HG02870 (cell line): ENCODE measurements at regions not wholly inside any gene's neighbourhood (a gene's known extent, or its start where the extent isn't known, plus 50 kb on each side); places are given as distances from the start of the nearest gene placed in this dataset.
"Not testable (repeated sequence)": the region's sequence is repeated elsewhere in the genome, so short reads cannot be mapped to it uniquely, and the experiment has no call there.

Experiments used
- ATAC-seq: cut with Tn5 transposase; IDR thresholded peaks from one replicate; pipeline ENCODE4 v1.9.1; 2021; ENCODE audit warnings: mild to moderate bottlenecking, moderate library complexity; ENCODE audit not compliant: unreplicated experiment

- no peak for ATAC-seq
Measured at GRCh38 chr6:26173836-26174145, 86.6 kb downstream of the HFE start.

DNA sequence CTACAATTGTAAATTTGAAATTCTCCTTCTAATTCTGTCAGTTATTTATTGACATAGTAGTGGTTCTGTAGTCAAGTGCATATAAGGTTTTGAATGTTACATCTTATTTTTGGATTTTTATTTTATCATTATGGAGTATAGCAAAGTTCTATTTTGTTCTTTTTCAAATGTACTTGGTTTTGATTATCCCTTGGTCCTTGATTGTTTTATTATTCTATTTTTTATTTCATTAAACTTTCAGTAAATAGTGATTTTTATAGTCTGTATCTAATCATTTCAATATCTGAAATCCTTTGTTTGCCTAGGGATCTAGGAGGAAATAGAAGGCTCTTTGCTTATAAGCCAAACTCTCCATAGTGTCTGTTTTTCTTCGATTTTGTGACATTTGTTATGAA lies 87.8 kb downstream of the HFE start:
- no peak for ATAC-seq

- ATAC-seq: no peak
Measured at GRCh38 chr6:26175428-26176181, 88.4 kb downstream of the HFE start.

GRCh38 chr6:26179675-26180074 lies 92.4 kb downstream of the HFE start:
- ATAC-seq: no peak

DNA sequence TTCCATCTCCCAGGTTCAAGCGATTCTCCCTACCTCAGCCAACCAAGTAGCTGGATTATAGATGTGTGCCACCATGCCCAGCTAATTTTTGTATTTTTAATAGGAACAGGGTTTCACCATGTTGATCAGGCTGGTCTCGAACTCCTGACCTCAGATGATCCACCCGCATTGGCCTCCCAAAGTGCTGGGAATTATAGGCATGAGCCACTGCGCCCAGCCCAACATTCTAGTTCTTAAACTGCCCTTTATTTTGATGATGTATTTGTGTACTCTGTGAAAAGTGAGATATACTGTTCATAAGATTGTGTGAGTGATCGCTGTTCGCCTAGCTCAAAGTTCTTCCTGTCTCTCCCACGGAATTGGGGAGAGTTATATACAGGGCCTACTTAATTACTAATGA lies 93.1 kb downstream of the HFE start:
- ATAC-seq: no peak

DNA sequence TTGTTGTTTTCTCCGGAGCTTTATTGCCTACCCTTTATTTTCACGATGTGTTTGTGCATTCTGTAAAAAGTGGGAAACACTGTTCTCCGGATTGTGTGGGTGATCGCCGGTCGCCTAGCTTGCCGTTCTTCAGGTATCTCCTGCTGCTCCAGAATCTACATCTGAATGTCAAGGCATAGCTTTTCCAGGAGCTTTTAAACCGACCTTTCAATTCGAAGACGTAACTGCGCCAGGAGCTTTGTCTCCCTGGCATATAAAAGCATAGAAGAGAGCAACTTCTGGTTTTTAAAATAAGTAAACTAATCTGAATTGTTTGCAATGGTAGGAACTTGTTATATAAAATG lies 96.0 kb downstream of the HFE start:
- ATAC-seq: no peak

- peak; percentile 52 for ATAC-seq
Measured at GRCh38 chr6:26183581-26184366, 96.5 kb downstream of the HFE start.

- no peak for ATAC-seq
Measured at GRCh38 chr6:26184367-26184891, 97.2 kb downstream of the HFE start.

DNA sequence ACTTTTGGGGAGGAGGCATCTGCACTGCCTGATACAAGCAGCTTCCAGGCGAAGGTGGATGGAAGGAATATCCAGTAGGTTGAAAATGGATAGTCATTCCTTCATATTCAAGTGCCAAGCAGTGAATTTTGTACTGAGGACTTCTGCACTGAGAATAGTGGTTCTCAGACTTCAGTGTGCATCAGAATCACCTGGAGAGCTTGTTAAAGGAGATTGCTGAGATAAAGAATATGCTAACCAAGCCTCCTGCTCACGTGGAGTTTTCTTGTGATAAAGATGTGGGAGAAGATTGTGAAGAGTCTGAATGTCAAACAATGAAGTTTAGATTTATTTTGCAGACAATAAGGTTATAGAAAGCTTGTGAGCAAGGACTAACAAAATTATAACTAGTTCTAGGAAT lies 97.8 kb downstream of the HFE start:
- ATAC-seq: no peak

GRCh38 chr6:26185802-26186201 lies 98.6 kb downstream of the HFE start:
- no peak for ATAC-seq

DNA sequence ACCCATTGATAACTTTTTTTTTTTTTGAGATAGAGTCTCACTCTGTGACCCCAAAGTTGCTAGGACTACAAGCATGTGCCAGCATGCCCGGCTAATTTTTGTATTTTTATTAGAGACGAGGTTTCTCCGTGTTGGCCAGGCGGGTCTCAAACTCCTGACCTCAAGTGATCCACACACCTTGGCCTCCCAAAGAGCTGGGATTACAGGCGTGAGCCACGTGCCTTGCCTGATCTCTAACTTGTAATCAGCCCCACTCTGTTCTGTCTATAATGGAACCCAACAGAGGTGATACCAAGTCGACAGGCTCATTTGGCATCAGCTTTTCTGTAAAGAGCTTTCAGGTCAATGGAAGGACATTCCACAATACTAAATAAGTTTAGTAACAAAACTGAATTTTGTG lies 99.4 kb downstream of the HFE start:
- no peak for ATAC-seq

DNA sequence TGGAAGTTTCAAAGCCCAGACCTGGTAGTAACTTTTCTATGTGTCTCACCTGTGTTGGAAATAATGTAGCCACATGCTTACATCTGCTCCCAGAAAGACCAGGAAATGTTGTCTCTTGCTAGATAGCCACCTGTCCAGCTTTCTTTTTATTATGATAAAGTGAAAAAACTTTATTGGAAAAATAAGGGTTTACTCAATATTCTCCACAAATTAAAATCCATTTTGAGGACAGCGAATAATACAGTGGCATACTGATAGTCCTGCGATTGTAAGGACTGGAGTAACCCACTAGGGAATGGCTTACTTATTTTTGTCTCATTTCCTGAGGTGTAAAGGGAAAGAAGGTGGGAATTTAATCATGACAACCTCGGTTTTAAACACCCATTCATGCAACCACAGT lies 100.1 kb downstream of the HFE start:
- no peak for ATAC-seq

DNA sequence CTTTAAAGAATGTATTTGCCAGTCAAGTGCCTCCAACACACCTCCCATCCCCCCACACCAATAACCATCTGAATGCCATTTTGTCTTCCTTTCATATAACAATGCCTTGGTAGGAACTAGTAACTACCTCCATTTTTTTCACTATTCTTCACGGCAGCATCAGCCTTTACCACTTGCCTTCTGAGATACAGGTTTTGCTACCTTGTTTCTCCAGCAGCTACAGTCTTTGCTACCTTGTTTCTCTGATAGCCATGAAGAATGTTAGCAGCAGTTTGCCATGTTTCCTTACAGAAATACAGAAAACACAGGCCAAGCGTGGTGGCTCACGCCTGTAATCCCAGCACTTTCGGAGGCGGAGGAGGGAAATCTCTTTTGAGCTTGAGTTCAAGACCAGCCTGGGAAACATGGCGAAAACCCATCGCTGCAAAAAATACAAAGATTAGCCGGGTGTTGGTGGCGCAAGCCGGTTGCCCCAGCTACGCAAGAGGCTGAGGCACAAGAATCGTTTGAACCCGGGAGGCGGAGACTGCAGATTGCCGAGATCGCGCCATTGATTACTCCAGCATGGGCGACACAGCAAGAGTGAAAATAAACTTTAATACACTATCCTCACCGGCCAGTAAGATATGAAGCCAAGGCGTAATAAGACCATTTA lies 100.9 kb downstream of the HFE start:
- no peak for ATAC-seq

DNA sequence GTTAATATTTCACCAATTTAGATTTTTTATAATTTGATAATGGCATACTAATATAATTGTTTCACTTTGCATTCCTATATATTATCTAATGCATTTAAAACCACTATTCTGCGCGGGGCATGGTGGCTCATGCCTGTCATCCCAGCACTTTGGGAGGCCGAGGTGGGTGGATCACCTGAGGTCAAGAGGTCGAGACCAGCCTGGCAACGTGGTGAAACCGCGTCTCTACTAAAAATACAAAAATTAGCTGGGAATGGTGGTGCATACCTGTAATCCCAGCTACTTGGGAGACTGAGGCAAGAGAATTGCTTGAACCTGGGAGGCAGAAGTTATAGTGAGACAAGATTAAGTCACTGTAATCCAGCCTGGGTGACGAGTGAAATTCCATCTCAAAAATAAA lies 104.3 kb downstream of the HFE start:
- not testable (repeated sequence) for ATAC-seq

DNA sequence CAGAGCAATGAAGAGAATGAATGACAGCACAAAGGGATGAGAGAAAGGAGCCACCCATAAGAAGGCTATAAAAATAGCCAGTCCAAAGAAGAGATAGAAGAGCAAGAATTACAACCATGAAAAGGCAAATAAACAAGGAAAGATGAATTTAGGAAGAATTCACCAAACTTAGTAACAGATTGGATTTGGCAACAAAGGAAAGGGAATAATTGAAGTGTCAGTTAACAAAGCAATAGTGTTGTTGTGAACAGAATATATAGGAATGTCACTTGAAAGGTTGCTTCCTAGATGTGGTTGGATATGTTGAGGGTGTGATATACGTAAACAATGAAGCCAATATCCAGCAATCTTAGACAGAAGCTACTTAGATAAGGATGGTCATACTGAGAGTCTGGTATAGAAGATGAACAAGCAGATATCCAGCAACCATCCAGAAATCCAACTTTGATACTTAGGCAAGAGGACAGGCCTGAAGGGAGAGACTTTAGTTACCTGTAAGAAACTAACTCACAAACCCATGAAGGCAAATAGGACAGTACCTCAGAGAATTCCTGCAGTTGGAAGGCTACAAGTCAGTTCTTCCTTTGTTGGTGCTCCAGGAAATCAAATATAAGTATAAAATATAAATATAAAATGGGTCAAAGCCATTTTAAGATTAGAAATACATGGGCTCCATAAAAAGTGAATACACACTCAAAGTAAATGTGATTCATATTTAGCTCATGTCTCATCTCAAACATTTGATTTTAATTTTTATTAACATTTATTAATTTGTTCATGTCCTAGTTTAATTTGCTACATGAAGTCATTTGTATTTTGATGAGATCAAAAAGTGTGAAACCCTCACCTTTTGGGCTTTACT lies 106.5 kb downstream of the HFE start:
- no peak for ATAC-seq

- no peak for ATAC-seq
Measured at GRCh38 chr6:26194329-26194701, 107.1 kb downstream of the HFE start.

DNA sequence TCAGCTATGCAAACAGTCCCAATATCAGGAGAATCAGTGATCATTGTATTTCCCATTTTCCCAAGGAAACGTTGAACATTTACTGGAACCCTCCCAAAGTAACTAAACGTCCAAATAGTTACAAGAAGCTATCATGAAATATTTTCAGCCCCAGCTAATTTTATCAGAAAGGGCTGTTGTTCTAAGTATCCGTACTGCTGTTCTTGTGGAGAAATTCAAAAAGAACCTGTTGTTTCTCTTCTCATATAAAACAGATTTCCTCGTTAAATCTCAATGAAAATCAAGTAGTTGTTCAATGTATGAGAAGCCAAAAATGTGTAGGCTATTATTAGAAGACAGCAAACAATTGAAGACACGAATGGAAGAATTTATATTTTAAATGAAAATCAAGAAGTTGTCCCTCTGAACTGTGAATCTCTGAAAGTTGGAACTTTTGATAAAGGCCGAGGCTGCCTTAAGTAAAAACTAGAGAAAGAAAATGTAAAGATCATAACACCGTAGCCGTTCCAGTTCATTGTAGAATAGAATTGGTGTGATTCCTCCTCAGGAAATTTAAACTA lies 107.7 kb downstream of the HFE start:
- ATAC-seq: no peak

GRCh38 chr6:26195376-26195923 lies 108.2 kb downstream of the HFE start:
- ATAC-seq: peak; percentile 34

GRCh38 chr6:26195924-26196845 lies 109.0 kb downstream of the HFE start:
- ATAC-seq: no peak
